ENCODE measurements at regions not wholly inside any gene's neighbourhood (a gene's known extent, or its start where the extent isn't known, plus 50 kb on each side); places are given as distances from the start of the nearest gene placed in this dataset.

DNA sequence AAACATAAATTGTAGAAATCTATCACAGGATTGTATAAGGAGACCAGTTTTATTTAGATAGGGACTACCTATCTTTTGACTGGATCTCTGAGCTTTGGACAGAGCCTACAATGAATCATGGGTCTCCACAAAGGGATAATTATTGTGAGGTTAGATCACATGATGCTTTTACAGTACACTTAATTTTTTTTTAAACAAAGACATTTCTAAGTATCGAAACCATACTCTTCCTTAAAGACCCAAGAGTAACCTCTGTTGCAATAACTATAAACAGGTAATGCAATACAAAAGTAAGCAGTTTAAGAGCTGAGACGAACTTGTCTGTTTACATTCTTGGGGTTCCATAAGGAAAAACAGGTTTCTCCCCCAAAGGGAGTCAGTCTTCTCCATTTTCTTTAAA, 64.3 kb upstream of the GABRE start:
- no peak overlapping the region for H2AK5ac ChIP-seq (ENCODE audit: low read depth, low read length)
- no peak overlapping the region for H3K4me3 ChIP-seq (ENCODE audit: insufficient read depth, low read depth, low read length)
- intact Hi-C loops (cut with micrococcal nuclease) (no loop called here), dilution Hi-C loops (cut with HindIII; ENCODE audit: low sequenced_read_pairs, unreplicated experiment) (no loop called here), in situ Hi-C loops (cut with MboI; ENCODE audit: low sequenced_read_pairs) (no loop called here)
- TF ChIP-seq, protein P1, sequence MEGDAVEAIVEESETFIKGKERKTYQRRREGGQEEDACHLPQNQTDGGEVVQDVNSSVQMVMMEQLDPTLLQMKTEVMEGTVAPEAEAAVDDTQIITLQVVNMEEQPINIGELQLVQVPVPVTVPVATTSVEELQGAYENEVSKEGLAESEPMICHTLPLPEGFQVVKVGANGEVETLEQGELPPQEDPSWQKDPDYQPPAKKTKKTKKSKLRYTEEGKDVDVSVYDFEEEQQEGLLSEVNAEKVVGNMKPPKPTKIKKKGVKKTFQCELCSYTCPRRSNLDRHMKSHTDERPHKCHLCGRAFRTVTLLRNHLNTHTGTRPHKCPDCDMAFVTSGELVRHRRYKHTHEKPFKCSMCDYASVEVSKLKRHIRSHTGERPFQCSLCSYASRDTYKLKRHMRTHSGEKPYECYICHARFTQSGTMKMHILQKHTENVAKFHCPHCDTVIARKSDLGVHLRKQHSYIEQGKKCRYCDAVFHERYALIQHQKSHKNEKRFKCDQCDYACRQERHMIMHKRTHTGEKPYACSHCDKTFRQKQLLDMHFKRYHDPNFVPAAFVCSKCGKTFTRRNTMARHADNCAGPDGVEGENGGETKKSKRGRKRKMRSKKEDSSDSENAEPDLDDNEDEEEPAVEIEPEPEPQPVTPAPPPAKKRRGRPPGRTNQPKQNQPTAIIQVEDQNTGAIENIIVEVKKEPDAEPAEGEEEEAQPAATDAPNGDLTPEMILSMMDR (conservative IDR thresholded peaks at IDR 0.05; ENCODE audit: low read depth, low read length), result no peak
- TF ChIP-seq POLR2A (IDR thresholded peaks at IDR 0.05; ENCODE audit: low read depth, low read length), result no peak
- TF ChIP-seq USF2 (IDR thresholded peaks at IDR 0.05; ENCODE audit: low read depth, low read length), result no peak
- TF ChIP-seq CEBPB (IDR thresholded peaks at IDR 0.05; ENCODE audit: low read depth, low read length), result no peak
- no peak for TF ChIP-seq RFX5 (IDR thresholded peaks at IDR 0.05; ENCODE audit: low read depth, low read length)
- no peak for TF ChIP-seq MAZ (IDR thresholded peaks at IDR 0.05; ENCODE audit: borderline replicate concordance, low read depth, low read length)
- TF ChIP-seq FOS (IDR thresholded peaks at IDR 0.05; ENCODE audit: low read depth, low read length), result no peak
- TF ChIP-seq CHD1 (IDR thresholded peaks at IDR 0.05; ENCODE audit: low read depth, low read length), result no peak
- no peak for TF ChIP-seq BHLHE40 (IDR thresholded peaks at IDR 0.05; ENCODE audit: low read depth, low read length)
- no peak for TF ChIP-seq MAFK (IDR thresholded peaks at IDR 0.05; ENCODE audit: low read depth, low read length)
- no peak for TF ChIP-seq MXI1 (IDR thresholded peaks at IDR 0.05; ENCODE audit: borderline replicate concordance, low read depth, low read length)
- TF ChIP-seq RAD21 (IDR thresholded peaks at IDR 0.05; ENCODE audit: low read length), result no peak
- TF ChIP-seq, protein P2, sequence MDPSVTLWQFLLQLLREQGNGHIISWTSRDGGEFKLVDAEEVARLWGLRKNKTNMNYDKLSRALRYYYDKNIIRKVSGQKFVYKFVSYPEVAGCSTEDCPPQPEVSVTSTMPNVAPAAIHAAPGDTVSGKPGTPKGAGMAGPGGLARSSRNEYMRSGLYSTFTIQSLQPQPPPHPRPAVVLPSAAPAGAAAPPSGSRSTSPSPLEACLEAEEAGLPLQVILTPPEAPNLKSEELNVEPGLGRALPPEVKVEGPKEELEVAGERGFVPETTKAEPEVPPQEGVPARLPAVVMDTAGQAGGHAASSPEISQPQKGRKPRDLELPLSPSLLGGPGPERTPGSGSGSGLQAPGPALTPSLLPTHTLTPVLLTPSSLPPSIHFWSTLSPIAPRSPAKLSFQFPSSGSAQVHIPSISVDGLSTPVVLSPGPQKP (IDR thresholded peaks at IDR 0.05; ENCODE audit: borderline replicate concordance, low read depth, low read length), result no peak
- no peak for TF ChIP-seq SMC3 (IDR thresholded peaks at IDR 0.05; ENCODE audit: low read depth, low read length)
- TF ChIP-seq RCOR1 (IDR thresholded peaks at IDR 0.05; ENCODE audit: insufficient replicate concordance, low read length), result no peak
- H2BK20ac ChIP-seq (ENCODE audit: low read depth, low read length), result no peak overlapping the region
- H3K23ac ChIP-seq (ENCODE audit: low read depth, low read length), result no peak overlapping the region
- no peaks in the 10 kb centered on the region for H3K36me3 ChIP-seq (ENCODE audit: control insufficient read depth, insufficient read depth, low read length)
- POLR2A ChIA-PET (ENCODE audit: unreplicated experiment), result no interaction called here
- CTCF ChIA-PET, result no interaction called here
- no peak overlapping the region for H3K18ac ChIP-seq (ENCODE audit: low read depth, low read length)
- no TSS peak for BruUV-seq (replicated peaks)
- H3K27me3 ChIP-seq (ENCODE audit: control insufficient read depth, insufficient read depth, low read length), result no peaks in the 10 kb centered on the region
- H3K9me1 ChIP-seq (ENCODE audit: insufficient read depth, low read length), result no peaks in the 10 kb centered on the region
- no peaks in the 10 kb centered on the region for H4K20me1 ChIP-seq (ENCODE audit: insufficient read depth, low read length)
- H3K4ac ChIP-seq (ENCODE audit: low read depth, low read length), result no peak overlapping the region
- H3K9ac ChIP-seq (ENCODE audit: low read depth, low read length), result no peak overlapping the region
- H4K91ac ChIP-seq (ENCODE audit: insufficient read depth, low read depth, low read length), result no peak overlapping the region
- no peaks in the 10 kb centered on the region for H3K79me1 ChIP-seq (ENCODE audit: low read depth in 1 of 2, low read length in 2 of 2)
- ATAC-seq (ENCODE audit: low read depth) (no peak), DNase-seq (no peak)
- H4K5ac ChIP-seq (ENCODE audit: low read depth, low read length), result no peak overlapping the region
- H4K8ac ChIP-seq (ENCODE audit: low read depth in 2 of 2, low read length in 2 of 2), result no peak overlapping the region
- H2BK120ac ChIP-seq (ENCODE audit: low read depth, low read length), result no peak overlapping the region
- H3K27ac ChIP-seq (ENCODE audit: insufficient read depth, low read length), result no peak overlapping the region
- H3K14ac ChIP-seq (replicated peaks; ENCODE audit: low read depth, low read length), result no peak overlapping the region
- no peak overlapping the region for H2BK5ac ChIP-seq (ENCODE audit: low read depth, low read length, poor library complexity, severe bottlenecking)
- no peak overlapping the region for H2AK9ac ChIP-seq (replicated peaks; ENCODE audit: low read depth, low read length, poor library complexity)
- no peaks in the 10 kb centered on the region for H3K9me3 ChIP-seq (ENCODE audit: control insufficient read depth, insufficient read depth, low read length)
- H3K4me2 ChIP-seq (ENCODE audit: low read depth, low read length), result no peak overlapping the region
- no peaks in the 10 kb centered on the region for H3K4me1 ChIP-seq (ENCODE audit: control insufficient read depth, insufficient read depth, low read length)
- H2BK15ac ChIP-seq (ENCODE audit: low read depth, low read length), result no peak overlapping the region
- no peak overlapping the region for H2AFZ ChIP-seq (replicated peaks; ENCODE audit: low read length, poor library complexity)
- no peak overlapping the region for H3K56ac ChIP-seq (ENCODE audit: extremely low read depth, insufficient read depth, low read length)
- no CpG with 5 or more reads among the region's 2 CpGs for WGBS, 2 experiments (ENCODE audit: extremely low coverage in 2 of 2, insufficient read length in 1 of 2)
